NT2/D1 (cell line): ENCODE measurements at regions not wholly inside any gene's neighbourhood (a gene's known extent, or its start where the extent isn't known, plus 50 kb on each side); places are given as distances from the start of the nearest gene placed in this dataset.

Experiments used
- SUZ12 ChIP-seq: IDR thresholded peaks from 2 replicates; pipeline ENCODE4 v1.6.1; 2011; ENCODE audit not compliant: insufficient read length, insufficient read depth; ENCODE audit errors: extremely low read depth
- YY1 ChIP-seq: IDR thresholded peaks from 2 replicates; pipeline ENCODE4 v1.6.1; 2011; ENCODE audit not compliant: insufficient read length, insufficient read depth
- ZNF274 ChIP-seq: IDR thresholded peaks from 2 replicates; pipeline ENCODE4 v1.6.1; 2011; ENCODE audit warnings: mild to moderate bottlenecking, low read depth, low read length

GRCh38 chr4:140269369-140269768 lies 104.1 kb upstream of the SCOC start:
- no peak for TF ChIP-seq ZNF274
- no peak for TF ChIP-seq YY1
- TF ChIP-seq SUZ12, result no peak
